DMS153 treated with DMSO at 0.1 percent for 48 hours (cell line): ENCODE measurements at regions not wholly inside any gene's neighbourhood (a gene's known extent, or its start where the extent isn't known, plus 50 kb on each side); places are given as distances from the start of the nearest gene placed in this dataset.

Source experiments
- DNase-seq: peaks from one replicate; lab custom pipeline; 2025; ENCODE audit not compliant: unreplicated experiment; lab: John Stamatoyannopoulos, UW

DNA sequence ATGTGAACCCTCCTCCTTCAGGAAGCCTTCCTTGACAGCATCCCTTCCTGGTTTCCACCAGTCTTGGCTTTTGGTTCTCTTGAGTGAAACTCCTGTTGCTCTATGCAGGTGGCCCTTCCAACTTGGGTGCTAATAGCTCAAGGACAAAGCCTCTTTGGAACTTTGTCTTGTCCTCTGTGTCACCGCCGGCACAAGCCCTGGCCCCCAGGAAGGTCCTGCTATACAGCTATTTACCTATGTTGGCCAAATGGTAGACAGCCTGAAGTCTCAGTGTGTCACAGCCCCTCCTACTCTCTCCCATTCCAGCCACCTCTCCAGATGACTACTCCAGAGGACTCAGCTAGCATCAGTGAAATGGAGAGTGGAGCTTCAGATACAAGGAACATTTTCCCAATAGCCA is 94.7 kb upstream of the ZNF618 start:
- DNase-seq, result no peak

DNA sequence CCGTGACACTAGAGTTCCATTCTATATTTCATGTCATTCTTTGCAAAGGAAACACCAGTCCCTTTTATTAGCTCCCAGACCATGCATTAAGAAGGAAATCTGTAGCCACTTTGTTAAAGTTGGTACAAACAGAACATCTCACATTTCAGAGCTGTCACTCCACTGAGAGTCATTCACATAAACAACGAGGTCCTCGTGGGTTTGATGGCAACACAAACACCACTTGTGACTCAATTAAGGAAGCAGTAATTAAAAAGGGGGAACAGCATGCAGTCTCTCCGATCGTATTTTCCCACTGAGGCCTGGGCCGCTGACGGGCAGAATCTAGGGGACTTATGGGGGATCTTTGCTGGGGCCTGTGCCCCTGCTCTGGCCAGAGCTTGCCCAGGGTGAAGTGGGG is 94.2 kb upstream of the ZNF618 start:
- no peak for DNase-seq

DNA sequence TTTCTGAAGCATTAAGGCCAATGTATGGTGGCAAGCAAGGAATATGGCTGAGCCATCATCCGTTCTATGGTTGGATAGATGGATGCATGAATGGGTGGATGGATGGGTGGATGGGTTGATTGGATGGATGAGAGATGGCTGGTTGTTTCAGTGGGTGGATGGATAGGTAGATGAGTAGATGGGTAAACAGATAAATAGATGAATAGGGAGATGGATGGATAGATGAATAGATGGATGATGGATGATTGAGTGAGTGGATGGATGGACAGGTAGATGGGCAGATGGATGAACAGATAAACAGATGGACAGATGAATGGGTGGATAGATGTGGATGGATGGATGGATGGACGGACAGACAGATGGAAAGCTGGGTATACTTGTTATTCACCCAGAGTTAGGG is 92.6 kb upstream of the ZNF618 start:
- no peak for DNase-seq

DNA sequence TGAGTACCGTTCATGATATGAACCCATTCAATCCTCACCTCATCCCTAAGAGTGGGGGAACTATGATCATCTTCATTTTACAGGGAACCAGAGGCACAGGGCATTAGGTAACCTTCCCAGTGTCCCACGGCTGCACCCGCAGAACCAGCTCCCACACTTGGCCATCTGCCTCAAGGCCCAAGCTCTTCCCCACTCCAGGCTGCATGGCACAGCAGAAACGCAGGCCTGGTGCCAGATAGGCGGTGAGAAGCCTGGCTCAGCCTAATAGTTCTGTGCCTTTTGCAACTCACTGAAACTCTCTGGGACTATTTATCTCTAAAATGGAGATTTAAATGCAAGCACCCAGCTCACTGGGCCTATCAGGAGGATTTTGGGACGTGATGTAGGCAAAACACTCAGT is 90.8 kb upstream of the ZNF618 start:
- DNase-seq, result no peak

DNA sequence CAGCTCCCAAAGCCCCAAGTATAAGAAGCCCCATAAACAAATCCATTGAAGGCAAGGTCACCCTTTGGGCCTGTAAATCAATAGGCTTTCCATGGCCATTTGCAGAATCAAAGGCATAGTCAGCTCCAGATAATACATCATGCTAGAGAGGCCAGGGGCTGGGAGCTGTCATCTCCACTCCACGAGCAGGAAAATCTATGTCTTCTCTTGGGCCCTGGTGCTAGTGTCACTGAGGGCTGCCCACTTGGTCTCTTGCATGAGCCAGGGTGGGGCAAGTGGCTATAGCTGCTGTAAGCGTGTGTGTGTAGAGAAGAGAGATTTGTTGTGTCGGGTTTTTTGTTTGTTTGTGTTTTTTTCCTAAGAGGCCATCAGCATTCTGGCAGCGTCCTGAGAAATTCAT is 90.0 kb upstream of the ZNF618 start:
- no peak for DNase-seq

DNA sequence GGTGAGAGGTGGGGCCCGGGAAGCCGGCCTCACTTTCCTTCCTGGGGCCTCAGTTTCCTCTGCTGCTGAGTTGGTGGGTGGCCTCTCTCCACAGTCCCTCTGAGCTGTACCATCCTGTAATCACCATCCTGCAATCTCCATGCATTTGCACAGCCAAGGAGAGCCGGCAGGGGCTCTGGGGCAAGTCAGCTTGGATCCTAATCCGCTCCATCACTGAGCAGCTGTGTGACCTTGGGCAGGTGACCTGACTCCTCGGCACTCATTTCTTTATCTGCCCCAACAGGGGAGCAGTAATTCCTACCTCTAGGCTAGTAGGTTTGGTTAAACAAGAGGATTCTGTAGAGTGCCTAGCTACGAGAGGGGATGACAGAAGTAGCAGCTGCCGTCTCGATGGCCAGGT is 88.2 kb upstream of the ZNF618 start:
- no peak for DNase-seq

DNA sequence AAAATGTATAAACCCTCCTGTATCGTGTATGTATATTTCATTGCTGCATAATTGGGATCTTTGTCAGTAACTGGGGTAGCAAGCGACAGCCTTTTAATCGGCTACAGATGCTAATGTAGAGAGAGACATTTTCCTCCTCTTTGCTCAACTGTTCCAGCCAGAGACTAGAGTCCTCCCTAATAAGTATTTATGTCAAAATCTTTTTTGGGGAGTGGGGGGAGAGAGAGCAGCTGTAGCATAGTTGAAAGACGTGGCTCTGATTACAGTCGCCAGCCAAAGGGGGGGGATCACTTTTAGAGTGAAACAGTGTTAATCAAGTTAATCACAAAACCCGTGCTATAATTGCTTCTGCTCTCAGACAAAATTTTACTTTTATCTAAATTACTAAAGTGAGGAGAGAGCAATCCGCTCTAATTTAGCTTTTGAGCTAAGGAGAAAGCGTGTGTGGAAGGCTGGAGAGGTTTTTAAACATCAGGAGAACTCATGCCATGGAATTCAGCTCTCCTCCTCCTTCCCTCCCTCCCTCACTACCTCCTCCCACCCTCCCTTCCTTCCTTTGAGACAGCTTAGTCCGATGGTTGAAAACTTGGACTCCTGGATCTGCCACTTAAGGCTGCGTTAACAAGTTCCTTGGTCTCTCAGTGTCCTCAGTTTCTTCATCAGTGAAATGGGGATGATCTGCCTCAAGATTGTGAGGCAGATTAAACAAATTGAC is 87.3 kb upstream of the ZNF618 start:
- DNase-seq, result no peak

DNA sequence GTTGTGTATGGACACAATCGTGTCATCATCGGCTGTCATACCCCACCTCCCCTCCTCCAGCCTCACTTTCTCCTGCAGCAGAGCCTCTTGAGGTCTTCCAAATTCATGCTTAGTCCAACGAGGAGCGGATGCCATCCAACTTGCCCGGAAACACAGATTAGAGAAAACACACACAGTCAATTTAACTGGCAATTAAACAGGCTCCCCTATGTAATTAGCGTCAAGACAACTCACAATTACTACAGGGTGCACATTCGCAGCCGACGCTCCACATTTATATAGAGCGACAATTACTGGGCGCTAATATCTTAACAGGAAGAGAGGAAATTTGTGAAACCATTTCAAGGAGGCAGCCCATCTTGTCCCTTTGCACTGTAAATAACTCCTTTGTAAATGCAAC is 86.0 kb upstream of the ZNF618 start:
- no peak for DNase-seq

DNA sequence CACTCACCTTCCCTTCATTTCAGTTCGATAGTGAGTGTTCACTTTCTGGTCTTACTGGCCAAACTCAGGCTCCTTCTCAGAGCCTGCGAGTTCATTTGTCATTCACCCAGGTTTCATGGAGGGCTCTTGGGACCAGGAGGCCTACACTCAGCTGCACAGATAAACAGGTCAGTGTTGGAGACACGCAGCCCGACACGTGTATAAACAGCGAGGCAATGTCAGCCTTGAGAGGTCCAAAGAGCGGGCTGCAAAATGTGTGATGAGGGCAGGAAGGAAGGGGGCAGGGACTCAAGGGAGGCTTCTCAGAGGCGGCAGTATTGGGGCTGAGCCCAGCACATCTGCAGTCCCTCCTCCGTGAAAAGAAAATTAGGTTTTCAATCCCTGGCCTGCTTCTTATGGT is 82.6 kb upstream of the ZNF618 start:
- DNase-seq, result no peak

DNA sequence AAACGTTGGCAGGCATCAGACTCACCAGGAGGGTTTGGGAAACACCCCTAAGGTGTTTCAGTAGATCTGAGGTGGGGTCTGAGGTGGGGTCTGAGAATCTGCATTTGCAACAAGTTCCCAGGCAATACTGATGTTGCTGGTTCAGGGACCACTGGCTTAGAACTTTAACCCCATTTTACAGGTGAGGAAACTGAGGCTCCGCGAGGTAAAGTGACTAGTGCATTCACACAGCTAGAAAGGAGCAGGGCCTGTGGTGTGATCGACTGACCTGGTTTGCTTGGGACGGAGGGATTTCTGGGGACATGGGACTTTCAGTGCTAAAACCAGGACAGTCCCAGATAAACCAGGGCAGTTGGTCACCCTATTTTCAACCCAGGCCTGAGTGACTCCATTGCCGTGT is 81.4 kb upstream of the ZNF618 start:
- no peak for DNase-seq

DNA sequence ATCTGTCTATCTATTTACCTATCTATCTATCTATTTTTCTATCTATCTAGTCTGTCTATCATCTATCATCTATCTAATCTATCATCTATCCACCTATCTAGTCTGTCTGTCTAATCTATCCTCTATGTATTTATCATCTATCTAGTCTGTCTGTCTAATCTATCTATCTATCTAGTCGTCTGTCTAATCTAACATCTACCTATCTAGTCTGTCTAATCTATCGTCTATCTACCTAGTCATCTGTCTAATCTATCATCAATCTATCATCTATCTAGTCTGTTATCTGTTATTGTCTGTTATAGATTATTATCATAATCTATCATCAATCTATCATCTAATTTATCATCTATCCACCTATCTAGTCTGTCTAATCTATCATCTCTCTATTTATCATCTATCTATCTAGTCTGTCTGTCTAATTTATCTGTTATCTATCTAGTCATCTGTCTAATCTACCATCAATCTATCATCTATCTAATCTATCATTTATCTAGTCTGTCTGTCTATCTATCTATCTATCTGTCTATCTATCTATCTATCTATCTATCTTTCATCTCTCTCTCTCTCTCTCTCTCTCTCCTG is 80.2 kb upstream of the ZNF618 start:
- no peak for DNase-seq

DNA sequence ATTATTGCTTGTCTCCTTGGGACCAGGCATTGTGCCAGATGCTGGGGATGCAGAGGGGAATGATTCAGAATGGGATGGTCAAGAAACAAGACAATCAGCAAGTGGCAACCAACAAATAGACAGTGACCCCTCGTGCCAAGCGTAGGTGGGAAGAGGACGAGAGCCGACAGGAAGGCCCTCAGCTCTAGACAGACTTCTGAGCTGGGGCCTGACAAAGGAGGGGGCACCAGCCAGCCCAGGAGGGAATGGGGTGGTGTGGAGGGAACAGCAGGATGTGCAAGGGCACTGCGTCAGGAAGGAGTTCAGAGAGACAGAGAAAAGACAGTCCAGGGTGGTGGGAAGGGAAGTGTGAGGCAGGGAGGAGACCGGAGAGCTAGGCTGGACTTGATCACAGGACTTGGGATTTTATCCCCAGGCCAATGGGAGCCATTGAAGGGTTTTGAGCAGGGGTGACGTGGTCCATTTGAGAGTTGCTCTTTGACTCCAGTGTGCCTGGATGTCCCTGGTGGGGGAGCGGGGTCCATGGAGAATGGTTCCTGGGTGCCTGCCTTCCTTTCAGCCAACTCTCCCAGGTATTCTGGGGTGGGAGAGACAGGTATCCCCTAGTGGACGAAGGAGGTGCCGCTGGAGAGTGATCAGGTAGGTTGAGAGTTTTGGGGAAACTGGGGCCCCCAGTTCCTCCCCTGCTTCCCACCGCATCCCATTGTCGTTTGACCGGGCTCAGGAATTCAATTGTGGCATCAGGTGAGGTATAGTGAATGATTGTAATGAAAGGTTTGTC is 79.3 kb upstream of the ZNF618 start:
- DNase-seq, result no peak

DNA sequence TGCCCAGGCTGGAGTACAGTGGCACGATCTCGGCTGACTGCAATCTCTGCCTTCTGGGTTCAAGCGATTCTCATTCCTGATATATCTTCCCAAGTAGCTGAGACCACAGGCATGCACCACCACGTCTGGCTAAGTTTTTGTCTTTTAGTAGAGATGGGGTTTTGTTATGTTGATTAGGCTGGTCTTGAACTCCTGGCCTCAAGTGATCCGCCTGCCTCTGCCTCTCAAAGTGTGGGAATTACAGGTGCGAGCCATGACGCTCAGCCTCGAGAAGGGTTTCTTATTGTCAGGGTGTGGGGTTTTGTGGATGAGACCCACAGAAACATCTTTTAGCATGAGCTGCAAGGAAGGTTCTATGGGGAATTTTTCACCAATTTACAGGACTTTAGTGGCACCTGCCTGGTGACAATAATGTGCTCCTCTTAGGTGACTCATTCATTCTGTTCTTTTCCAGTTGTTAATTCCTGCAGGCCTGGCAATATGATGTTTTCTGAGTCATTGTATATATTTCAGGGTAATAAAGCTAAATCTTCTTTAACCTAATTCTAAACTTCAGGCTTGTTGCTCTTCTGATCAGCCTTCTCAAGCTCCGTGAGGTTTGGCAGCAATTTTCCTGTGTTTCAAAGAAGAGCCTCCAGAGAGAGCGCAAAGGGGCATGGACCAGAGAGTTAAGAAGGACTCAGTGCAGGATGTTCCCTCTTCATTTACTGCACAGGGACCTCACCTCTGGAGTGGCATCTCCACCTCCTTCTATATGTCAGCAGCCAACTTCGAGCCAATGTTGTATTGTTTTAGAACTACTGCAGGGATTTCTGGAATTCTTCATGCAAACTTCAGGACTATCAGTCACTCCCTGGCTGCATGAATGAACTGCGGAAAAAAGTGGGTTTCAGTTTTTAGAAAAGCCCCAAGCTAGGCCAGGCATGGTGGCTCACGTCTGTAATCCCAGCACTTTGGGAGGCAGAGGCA is 77.8 kb upstream of the ZNF618 start:
- no peak for DNase-seq

DNA sequence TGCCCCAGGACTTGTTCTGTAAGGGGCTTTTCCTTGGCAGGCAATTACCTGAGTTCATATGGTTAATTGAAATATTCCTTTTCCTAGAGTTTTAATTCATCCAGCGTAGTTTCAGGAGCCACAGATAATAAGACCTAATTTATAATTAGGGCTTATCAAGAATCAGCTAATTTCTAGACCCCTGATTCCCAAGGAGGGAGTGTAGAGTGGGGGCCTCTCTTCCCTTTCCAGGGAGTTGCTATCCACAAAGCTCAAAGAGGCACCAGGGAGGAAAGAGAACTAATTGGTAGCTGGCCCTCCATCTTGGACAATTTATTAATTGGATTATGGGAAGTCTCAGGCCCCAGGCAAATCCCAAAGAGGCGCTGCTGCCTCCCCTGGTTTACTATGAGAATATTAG is 75.8 kb upstream of the ZNF618 start:
- DNase-seq, result no peak

DNA sequence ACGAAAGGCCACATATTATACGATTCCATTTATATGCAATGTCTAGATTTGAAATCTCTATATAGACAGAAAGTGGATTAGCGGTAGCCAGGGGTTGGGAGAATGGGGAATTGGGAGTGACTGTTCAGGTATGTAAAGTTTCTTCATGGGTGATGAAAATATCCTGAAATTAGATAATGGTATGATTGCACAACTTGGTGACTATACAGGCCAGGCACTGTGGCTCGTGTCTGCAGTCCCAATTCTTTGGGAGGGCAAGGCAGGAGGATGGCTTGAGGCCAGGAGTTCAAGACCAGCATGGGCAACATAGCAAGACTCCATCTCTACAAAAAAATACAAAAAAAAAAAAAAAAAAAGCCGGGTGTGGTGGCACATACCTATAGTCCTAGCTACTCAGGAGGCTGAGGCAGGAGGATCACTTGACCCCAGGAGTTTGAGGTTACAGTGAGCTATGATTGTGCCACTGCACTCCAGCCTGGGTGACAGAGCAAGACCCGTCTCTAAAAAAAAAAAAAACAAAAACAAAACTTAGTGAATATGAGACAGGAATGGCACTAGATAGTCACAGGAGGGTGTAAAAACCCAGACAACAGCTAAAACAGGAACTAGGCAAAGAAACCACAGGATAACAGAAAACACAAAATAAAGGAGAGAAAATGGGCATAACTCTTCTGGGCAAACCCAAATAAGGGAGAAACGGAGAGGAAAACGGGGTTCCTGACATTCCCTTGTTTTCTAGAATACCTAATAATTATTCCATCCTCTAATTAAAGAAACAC is 72.1 kb upstream of the ZNF618 start:
- no peak for DNase-seq

DNA sequence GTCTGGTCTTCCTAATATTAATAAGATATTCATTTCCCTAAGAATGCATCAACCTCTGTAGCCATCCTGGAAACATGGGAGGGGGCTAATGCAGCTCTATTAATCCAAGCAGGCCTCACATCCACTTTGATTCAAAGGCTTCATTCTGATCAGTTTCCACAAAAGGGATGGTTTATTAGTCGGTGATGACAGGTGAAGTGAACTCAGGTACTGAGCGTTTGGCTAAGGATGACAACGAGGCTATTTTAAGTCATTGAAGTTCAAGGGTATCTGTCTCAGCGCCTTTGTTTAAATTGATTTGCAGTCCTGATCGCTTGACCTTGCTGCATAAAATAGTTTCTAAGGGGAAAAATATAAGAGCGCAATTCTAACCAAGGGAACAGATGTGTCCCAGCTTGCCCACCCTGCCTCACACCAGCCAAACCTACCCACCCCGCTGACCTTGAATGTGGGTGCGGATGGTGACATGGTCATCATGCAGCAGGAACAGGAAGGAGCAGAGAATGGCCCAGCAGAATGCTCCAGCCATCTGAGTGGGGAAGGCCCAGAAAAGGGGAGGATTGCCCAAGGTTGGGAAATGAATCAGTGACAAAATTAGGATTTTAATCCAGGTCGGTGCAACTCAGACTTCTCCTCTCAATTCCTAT is 70.5 kb upstream of the ZNF618 start:
- no peak for DNase-seq

DNA sequence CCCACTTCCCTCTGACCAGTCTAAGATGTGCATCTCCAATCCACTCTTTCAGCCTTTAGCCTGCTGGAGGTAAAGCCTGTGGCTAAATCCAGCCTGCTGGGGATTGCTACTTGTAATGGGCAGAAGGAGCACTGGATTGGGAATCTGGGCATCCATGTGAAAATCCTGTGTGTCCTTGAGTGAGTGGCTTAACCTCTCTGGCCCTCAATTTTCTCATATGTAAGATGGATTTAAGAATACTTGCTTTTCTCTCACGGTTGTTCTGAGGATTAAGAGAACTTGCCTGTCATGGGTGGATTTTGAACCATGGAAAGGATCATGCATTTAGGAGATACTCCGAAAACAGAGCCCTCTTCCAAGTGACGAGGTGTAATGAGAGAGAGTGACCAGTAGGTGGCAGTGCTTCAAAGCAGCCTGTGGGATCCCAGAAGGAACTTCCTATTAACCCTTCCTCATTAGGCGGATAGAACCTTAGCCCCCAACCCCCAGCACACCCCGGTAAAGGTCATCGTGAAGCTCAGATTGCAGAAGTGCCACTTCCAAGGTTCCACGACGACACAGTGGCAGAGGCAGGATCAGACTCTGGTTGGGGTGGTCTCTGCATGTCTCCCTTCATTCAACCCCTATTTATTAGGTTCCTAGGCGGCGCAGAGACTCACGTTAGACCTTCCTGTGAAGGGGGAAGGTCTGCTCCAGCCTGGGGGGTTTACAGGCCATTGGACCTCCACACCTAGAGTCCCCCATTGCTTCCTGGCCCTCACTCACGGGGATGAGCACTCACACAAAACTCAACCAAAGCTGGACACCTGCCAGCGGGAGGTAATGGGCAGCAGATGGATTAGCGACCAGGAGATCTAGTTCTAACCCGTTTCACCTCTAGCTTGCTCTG is 68.7 kb upstream of the ZNF618 start:
- DNase-seq, result peak; percentile 61

DNA sequence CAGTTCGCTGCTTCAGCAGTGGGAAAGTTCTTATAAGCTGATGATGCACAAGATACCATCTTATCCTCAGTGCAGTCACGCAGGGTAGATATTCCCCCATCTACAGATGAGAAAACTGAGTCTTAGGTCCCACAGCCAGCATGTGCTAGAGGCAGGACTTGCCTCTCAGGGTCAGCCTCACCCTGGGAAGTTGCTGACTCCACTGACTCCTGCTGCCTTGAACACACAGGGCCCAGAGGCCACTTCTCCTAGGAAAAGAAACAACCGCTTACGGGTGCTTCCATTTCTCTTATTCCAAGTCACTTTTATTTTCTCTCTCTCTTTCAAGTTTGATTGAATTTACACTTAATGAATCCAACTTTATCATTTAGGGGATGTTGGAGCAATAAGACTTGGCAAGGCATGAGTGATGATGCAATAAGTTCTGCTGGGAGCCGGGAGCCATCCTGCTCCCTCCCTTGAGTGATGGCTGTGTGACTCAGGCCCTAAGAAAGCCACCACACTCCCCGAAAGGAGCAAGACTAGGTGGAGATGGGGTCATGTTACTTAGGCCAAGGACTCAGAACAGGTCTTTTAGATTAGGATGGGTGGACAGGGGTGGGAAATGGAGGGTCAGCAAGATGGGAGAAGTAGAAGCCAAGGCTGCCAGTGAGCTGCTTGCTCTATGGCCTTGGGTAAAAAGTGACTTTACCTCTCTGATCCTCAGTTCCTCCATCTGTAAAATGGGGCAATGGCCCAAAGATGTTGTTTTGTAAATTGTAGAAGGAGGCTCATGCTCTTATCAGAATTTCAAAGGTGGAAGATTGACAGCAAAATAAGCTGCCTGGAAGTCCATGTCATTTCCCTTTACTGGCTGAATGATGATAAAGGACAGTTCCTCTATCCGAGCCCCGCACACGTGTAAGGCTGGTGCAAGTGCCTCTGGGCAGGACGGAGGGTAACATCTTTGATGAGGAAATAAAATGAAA is 67.4 kb upstream of the ZNF618 start:
- DNase-seq, result no peak
